Tibial nerve (tissue), 4 donors: ENCODE measurements at regions not wholly inside any gene's neighbourhood (a gene's known extent, or its start where the extent isn't known, plus 50 kb on each side); places are given as distances from the start of the nearest gene placed in this dataset.
"Not testable (repeated sequence)": the region's sequence is repeated elsewhere in the genome, so short reads cannot be mapped to it uniquely, and the experiment has no call there.

Experiments
- CTCF ChIP-seq, 5 experiments: fragments of 200-600 bp in 3 of 5; fragments of 450-650 bp in 2 of 5; sonication (generic) in 3 of 5; IDR thresholded peaks; one replicate each; pipeline ENCODE4 v1.5.1; 2016 to 2019; ENCODE audit warnings: antibody characterized with exemption in 5 of 5, mild to moderate bottlenecking in 3 of 5, moderate library complexity in 2 of 5
- EP300 ChIP-seq, 2 donors: sonication (generic); formaldehyde crosslinking; IDR thresholded peaks; one replicate each; pipeline ENCODE4 v1.6.1; 2017; ENCODE audit warnings: antibody characterized with exemption in 2 of 2, mild to moderate bottlenecking in 1 of 2
- POLR2A ChIP-seq, 2 donors: fragments of 450-650 bp; IDR thresholded peaks; one replicate each; pipeline ENCODE4 v1.6.1; 2017; ENCODE audit warnings: antibody characterized with exemption in 2 of 2, mild to moderate bottlenecking in 2 of 2, moderate library complexity in 2 of 2

- TF ChIP-seq CTCF, POLR2A, EP300 (IDR thresholded peaks at IDR 0.05): not testable (repeated sequence)
These were observed 124.2 kb upstream of the NBPF26 start for GRCh38 chr1:120599511-120599910.
